CD14-positive monocyte (primary cell): ENCODE measurements at regions not wholly inside any gene's neighbourhood (a gene's known extent, or its start where the extent isn't known, plus 50 kb on each side); places are given as distances from the start of the nearest gene placed in this dataset.

Experiments used
- DNase-seq, 3 donors: peaks; one replicate each; pipeline ENCODE4 v3.0.0-alpha.2; 2011 to 2022
- H2AFZ ChIP-seq: 2 replicates; pipeline ENCODE4 v1.6.0; 2012; ENCODE audit warnings: mild to moderate bottlenecking, low read depth, low read length, inconsistent platforms; ENCODE audit not compliant: insufficient read depth, poor library complexity, severe bottlenecking
- H3K27ac ChIP-seq, 2 donors: 1 replicate in 1 of 2; 2 replicates in 1 of 2; pipeline ENCODE4 v1.5.1; 2012 to 2013; ENCODE audit warnings: low read length in 2 of 2, control low read depth in 1 of 2, inconsistent platforms in 1 of 2, low read depth in 1 of 2, mild to moderate bottlenecking in 1 of 2
- H3K27me3 ChIP-seq, 2 donors: one replicate each; pipeline versions ENCODE4 v1.6.0 to v1.6.1; 2011 to 2013; ENCODE audit warnings: low read length in 2 of 2; ENCODE audit not compliant: control insufficient read depth in 2 of 2, insufficient read depth in 2 of 2
- H3K36me3 ChIP-seq, 2 donors: replicated peaks in 1 of 2; 1 replicate in 1 of 2; 2 replicates in 1 of 2; pipeline versions ENCODE4 v1.5.1 to v1.6.1; 2012 to 2013; ENCODE audit warnings: low read length in 2 of 2, control low read depth in 1 of 2, inconsistent platforms in 1 of 2, mild to moderate bottlenecking in 1 of 2; ENCODE audit not compliant: insufficient read depth in 2 of 2, control insufficient read depth in 1 of 2
- H3K4me1 ChIP-seq, 2 donors: 1 replicate in 1 of 2; 2 replicates in 1 of 2; pipeline versions ENCODE4 v1.5.1 to v1.6.1; 2012 to 2013; ENCODE audit warnings: low read length in 2 of 2, control low read depth in 1 of 2, inconsistent platforms in 1 of 2, mild to moderate bottlenecking in 1 of 2, moderate library complexity in 1 of 2; ENCODE audit not compliant: insufficient read depth in 2 of 2, control insufficient read depth in 1 of 2
- H3K4me2 ChIP-seq: replicated peaks from 2 replicates; pipeline ENCODE3; 2012; ENCODE audit warnings: low read length, moderate library complexity, mild to moderate bottlenecking; ENCODE audit not compliant: poor library complexity, severe bottlenecking; ENCODE audit errors: extremely low read depth
- H3K4me3 ChIP-seq, 3 experiments: fragments of 200-600 bp in 1 of 3; sonication (generic) in 1 of 3; replicated peaks in 1 of 3; 1 replicate in 2 of 3; 2 replicates in 1 of 3; pipeline ENCODE4 v1.5.1; 2011 to 2013; ENCODE audit warnings: low read length in 3 of 3, mild to moderate bottlenecking in 3 of 3, control low read depth in 2 of 3, low read depth in 2 of 3, inconsistent platforms in 1 of 3, moderate library complexity in 1 of 3
- H3K79me2 ChIP-seq: 2 replicates; pipeline ENCODE4 v1.6.0; 2012; ENCODE audit warnings: mild to moderate bottlenecking, control low read depth, inconsistent platforms, low read length, moderate library complexity; ENCODE audit not compliant: insufficient read depth
- H3K9ac ChIP-seq: 2 replicates; pipeline ENCODE4 v1.6.0; 2017; ENCODE audit warnings: low read length, mild to moderate bottlenecking; ENCODE audit not compliant: insufficient read depth, poor library complexity, severe bottlenecking
- H3K9me3 ChIP-seq, 2 donors: replicated peaks in 1 of 2; 1 replicate in 1 of 2; 2 replicates in 1 of 2; pipeline versions ENCODE4 v1.5.1 to v1.6.1; 2012 to 2013; ENCODE audit warnings: low read length in 2 of 2, control low read depth in 1 of 2; ENCODE audit not compliant: control insufficient read depth in 1 of 2, insufficient read depth in 1 of 2
- H4K20me1 ChIP-seq: 2 replicates; pipeline ENCODE4 v1.6.0; 2012; ENCODE audit warnings: mild to moderate bottlenecking, low read length, control low read depth, moderate library complexity; ENCODE audit not compliant: insufficient read depth
- H3K27ac Mint-ChIP-seq, 7 donors: one replicate each; pipeline ENCODE4 v1.8.0; 2020; ENCODE audit warnings: mild to moderate bottlenecking in 7 of 7, mixed read lengths in 7 of 7, moderate library complexity in 6 of 7, inconsistent platforms in 2 of 7
- H3K27me3 Mint-ChIP-seq, 3 donors: one replicate each; pipeline ENCODE4 v1.8.0; 2021 to 2022; ENCODE audit warnings: low read depth in 3 of 3, mild to moderate bottlenecking in 3 of 3, mixed read lengths in 3 of 3, moderate library complexity in 3 of 3, inconsistent platforms in 1 of 3
- H3K36me3 Mint-ChIP-seq, 2 donors: one replicate each; pipeline ENCODE4 v1.8.0; 2020; ENCODE audit warnings: mixed read lengths in 2 of 2, inconsistent platforms in 1 of 2, mild to moderate bottlenecking in 1 of 2
- H3K4me1 Mint-ChIP-seq: one replicate; pipeline ENCODE4 v1.8.0; 2020; ENCODE audit warnings: mild to moderate bottlenecking, mixed read lengths
- H3K4me3 Mint-ChIP-seq, 2 donors: one replicate each; pipeline ENCODE4 v1.8.0; 2020; ENCODE audit warnings: mild to moderate bottlenecking in 2 of 2, mixed read lengths in 2 of 2, moderate library complexity in 1 of 2
- H3K9me3 Mint-ChIP-seq, 7 donors: one replicate each; pipeline ENCODE4 v1.8.0; 2020 to 2022; ENCODE audit warnings: mixed read lengths in 7 of 7, mild to moderate bottlenecking in 6 of 7, moderate library complexity in 6 of 7, inconsistent platforms in 2 of 7
- WGBS: methylation state at CpG from one replicate; pipeline ENCODE4 v1.1.5; 2013; ENCODE audit warnings: missing lambda C conversion rate; ENCODE audit not compliant: insufficient coverage; 5-methylcytosine and 5-hydroxymethylcytosine counted together
- intact Hi-C, 2 donors: fragments of 100-400 bp; cut with micrococcal nuclease; formaldehyde crosslinking; loops; one replicate each; pipeline versions ENCODE4 v1.15.0 to v1.15.1; 2023
- TF ChIP-seq, protein P1 (sequence below): fragments of 200-600 bp; IDR thresholded peaks from one replicate; pipeline ENCODE4 v1.8.0; 2022; ENCODE audit warnings: antibody characterized with exemption, mild to moderate bottlenecking

DNA sequence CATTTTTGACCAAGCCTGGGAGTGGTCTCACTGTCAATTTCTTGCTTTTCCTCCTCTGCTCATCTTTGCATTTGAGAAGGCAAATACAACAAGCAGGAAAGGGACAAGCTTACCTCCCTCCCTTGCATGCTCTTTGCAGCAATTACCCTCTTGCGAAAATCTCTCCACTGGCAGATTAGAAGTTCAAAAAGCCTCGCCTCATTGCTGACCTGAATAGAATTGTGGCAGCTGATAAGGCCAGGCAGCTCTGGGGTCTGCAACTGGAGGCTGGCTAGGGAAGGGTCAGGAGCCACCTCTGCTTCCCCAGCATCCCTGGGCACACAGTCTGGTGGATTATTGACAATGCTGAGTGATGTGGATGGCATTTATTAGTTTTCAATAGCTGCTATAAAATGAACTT, 362.3 kb upstream of the KIF2A start:
- WGBS = 75% methylated on average over 1 of the region's 2 CpGs
- no peaks in the 10 kb centered on the region for H3K36me3 ChIP-seq
- H3K27me3 Mint-ChIP-seq = peaks cover 0 to 3% (median 0%) of the 10 kb centered on the region in 3 donors

DNA sequence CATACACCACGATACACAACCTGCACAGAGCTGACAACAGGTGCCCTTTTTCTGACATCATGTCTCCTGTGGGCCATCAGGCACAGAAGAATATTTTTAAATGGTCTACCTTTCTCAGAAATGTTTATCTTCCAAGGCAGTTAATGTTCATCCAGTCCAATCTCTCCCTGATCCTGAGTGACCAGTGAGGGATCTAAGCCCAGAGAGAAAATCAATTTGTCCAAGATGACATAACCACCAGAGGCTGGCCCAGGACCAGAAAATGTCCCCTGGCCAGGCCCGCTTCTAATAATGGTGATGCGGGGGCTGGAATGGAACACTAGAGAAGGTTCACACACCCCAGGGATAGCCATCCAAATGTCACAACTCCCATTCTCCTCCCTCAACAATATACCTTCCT, 357.9 kb upstream of the KIF2A start:
- TF ChIP-seq, protein P1, sequence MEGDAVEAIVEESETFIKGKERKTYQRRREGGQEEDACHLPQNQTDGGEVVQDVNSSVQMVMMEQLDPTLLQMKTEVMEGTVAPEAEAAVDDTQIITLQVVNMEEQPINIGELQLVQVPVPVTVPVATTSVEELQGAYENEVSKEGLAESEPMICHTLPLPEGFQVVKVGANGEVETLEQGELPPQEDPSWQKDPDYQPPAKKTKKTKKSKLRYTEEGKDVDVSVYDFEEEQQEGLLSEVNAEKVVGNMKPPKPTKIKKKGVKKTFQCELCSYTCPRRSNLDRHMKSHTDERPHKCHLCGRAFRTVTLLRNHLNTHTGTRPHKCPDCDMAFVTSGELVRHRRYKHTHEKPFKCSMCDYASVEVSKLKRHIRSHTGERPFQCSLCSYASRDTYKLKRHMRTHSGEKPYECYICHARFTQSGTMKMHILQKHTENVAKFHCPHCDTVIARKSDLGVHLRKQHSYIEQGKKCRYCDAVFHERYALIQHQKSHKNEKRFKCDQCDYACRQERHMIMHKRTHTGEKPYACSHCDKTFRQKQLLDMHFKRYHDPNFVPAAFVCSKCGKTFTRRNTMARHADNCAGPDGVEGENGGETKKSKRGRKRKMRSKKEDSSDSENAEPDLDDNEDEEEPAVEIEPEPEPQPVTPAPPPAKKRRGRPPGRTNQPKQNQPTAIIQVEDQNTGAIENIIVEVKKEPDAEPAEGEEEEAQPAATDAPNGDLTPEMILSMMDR = no peak
- Mint-ChIP-seq H3K9me3 (peaks cover 0 to 6% (median 0%) of the 10 kb centered on the region in 7 donors), H3K27me3 (peaks cover 0 to 3% (median 0%) of the 10 kb centered on the region in 3 donors), H3K4me1 (no peaks in the 10 kb centered on the region), H3K36me3 (no peaks in the 10 kb centered on the region), H3K27ac (no peak overlapping the region), H3K4me3 (no peak overlapping the region)
- intact Hi-C loops = no loop called here
- Histone ChIP-seq H3K9ac (no peak overlapping the region), H3K79me2 (no peaks in the 10 kb centered on the region), H4K20me1 (no peaks in the 10 kb centered on the region), H3K9me3 (no peaks in the 10 kb centered on the region), H3K4me2 (no peak overlapping the region), H3K4me1 (no peaks in the 10 kb centered on the region), H2AFZ (no peak overlapping the region), H3K27me3 (no peaks in the 10 kb centered on the region), H3K36me3 (no peaks in the 10 kb centered on the region), H3K4me3 (no peak overlapping the region), H3K27ac (no peak overlapping the region)
- no peak for DNase-seq
- 91% methylated on average over 3 of the region's 3 CpGs for WGBS

More for the DNA sequence above, 362.3 kb upstream of the KIF2A start:
- Histone ChIP-seq H3K9ac (no peak overlapping the region), H2AFZ (no peak overlapping the region), H3K27me3 (no peaks in the 10 kb centered on the region), H3K79me2 (no peaks in the 10 kb centered on the region), H4K20me1 (no peaks in the 10 kb centered on the region), H3K9me3 (no peaks in the 10 kb centered on the region), H3K4me3 (no peak overlapping the region), H3K4me2 (no peak overlapping the region), H3K27ac (no peak overlapping the region), H3K4me1 (no peaks in the 10 kb centered on the region)
- TF ChIP-seq, protein P1 = no peak
- Mint-ChIP-seq H3K4me3 (no peak overlapping the region), H3K36me3 (no peaks in the 10 kb centered on the region), H3K27ac (no peak overlapping the region), H3K4me1 (no peaks in the 10 kb centered on the region), H3K9me3 (peaks cover 0 to 6% (median 0%) of the 10 kb centered on the region in 7 donors)
- DNase-seq = no peak
- intact Hi-C loops = no loop called here
